T-cell (primary cell): ENCODE measurements at regions not wholly inside any gene's neighbourhood (a gene's known extent, or its start where the extent isn't known, plus 50 kb on each side); places are given as distances from the start of the nearest gene placed in this dataset.
A peak's percentile ranks its signal among the peaks of the same experiment; 100 is the strongest.

Source experiments
- ATAC-seq, 4 experiments: fragments of 200-7000 bp in 3 of 4; fragments of 150-1000 bp in 1 of 4; cut with Tn5 transposase; replicated peaks in 1 of 4; 1 replicate in 3 of 4; 2 replicates in 1 of 4; pipeline ENCODE4 v1.10.0; 2021; ENCODE audit warnings: moderate library complexity in 3 of 4, mild to moderate bottlenecking in 2 of 4, moderate number of reproducible peaks in 1 of 4
- CTCF ChIA-PET, 2 donors: fragments of 300-600 bp; sonication (Branson Sonifier 250); formaldehyde crosslinking; loops; one replicate each; lab custom pipeline; 2022; ENCODE audit warnings: antibody characterized with exemption in 2 of 2; lab: Charles Lee
- POLR2A ChIA-PET, 2 donors: fragments of 300-600 bp; sonication (Branson Sonifier 250); formaldehyde crosslinking; loops; one replicate each; lab custom pipeline; 2022; ENCODE audit warnings: antibody characterized with exemption in 2 of 2; lab: Charles Lee
- DNase-seq, 35 experiments: peaks; one replicate each; pipeline versions ENCODE4 v3.0.0 to v3.0.0-alpha.2; 2013 to 2023
- H3K27ac ChIP-seq: one replicate; pipeline ENCODE4 v1.5.1; 2013; ENCODE audit warnings: low read length
- H3K27me3 ChIP-seq, 2 experiments: replicated peaks in 1 of 2; 1 replicate in 1 of 2; 2 replicates in 1 of 2; pipeline versions ENCODE4 v1.6.1 to v1.7.0; 2013; ENCODE audit warnings: low read length in 1 of 2, mixed read lengths in 1 of 2; ENCODE audit not compliant: control insufficient read depth in 2 of 2, insufficient read depth in 2 of 2; ENCODE audit errors: extremely low read depth in 1 of 2
- H3K36me3 ChIP-seq, 2 donors: 1 replicate in 1 of 2; 2 replicates in 1 of 2; pipeline versions ENCODE4 v1.6.1 to v1.7.0; 2013; ENCODE audit warnings: low read length in 1 of 2; ENCODE audit not compliant: control insufficient read depth in 2 of 2, insufficient read depth in 1 of 2; ENCODE audit errors: extremely low read depth in 1 of 2
- H3K4me1 ChIP-seq, 2 experiments: 1 replicate in 1 of 2; 2 replicates in 1 of 2; pipeline versions ENCODE4 v1.6.1 to v1.7.0; 2013; ENCODE audit warnings: low read length in 2 of 2, mixed read lengths in 1 of 2; ENCODE audit not compliant: insufficient read depth in 2 of 2, control insufficient read depth in 1 of 2; ENCODE audit errors: extremely low read depth in 1 of 2
- H3K4me3 ChIP-seq, 2 donors: 1 replicate in 1 of 2; 2 replicates in 1 of 2; pipeline versions ENCODE4 v1.5.1 to v1.7.0; 2013; ENCODE audit warnings: mild to moderate bottlenecking in 2 of 2, low read length in 1 of 2, moderate library complexity in 1 of 2; ENCODE audit not compliant: control insufficient read depth in 1 of 2; ENCODE audit errors: extremely low read depth in 1 of 2
- H3K9me3 ChIP-seq: 2 replicates; pipeline ENCODE4 v1.7.0; 2013
- H3K27ac Mint-ChIP-seq, 2 donors: one replicate each; pipeline ENCODE4 v1.8.0; 2020 to 2021; ENCODE audit warnings: mild to moderate bottlenecking in 2 of 2, mixed read lengths in 2 of 2
- H3K27me3 Mint-ChIP-seq, 2 donors: one replicate each; pipeline ENCODE4 v1.8.0; 2021 to 2022; ENCODE audit warnings: mixed read lengths in 2 of 2
- H3K36me3 Mint-ChIP-seq: one replicate; pipeline ENCODE4 v1.8.0; 2021; ENCODE audit warnings: mixed read lengths
- H3K4me1 Mint-ChIP-seq, 3 donors: one replicate each; pipeline ENCODE4 v1.8.0; 2020 to 2022; ENCODE audit warnings: mixed read lengths in 3 of 3, mild to moderate bottlenecking in 1 of 3
- H3K4me3 Mint-ChIP-seq, 3 donors: one replicate each; pipeline ENCODE4 v1.8.0; 2020 to 2022; ENCODE audit warnings: mild to moderate bottlenecking in 3 of 3, mixed read lengths in 3 of 3, moderate library complexity in 3 of 3
- H3K9me3 Mint-ChIP-seq, 3 donors: one replicate each; pipeline ENCODE4 v1.8.0; 2020 to 2022; ENCODE audit warnings: mixed read lengths in 3 of 3
- WGBS: methylation state at CpG from one replicate; pipeline ENCODE4 v1.1.5; 2013; ENCODE audit warnings: missing lambda C conversion rate; ENCODE audit not compliant: insufficient coverage; 5-methylcytosine and 5-hydroxymethylcytosine counted together

GRCh38 chrX:42585842-42586621, 191.9 kb downstream of the PPP1R2C start:
- POLR2A ChIA-PET, result no interaction called here
- H3K36me3 Mint-ChIP-seq, result no peaks in the 10 kb centered on the region
- H3K4me1 Mint-ChIP-seq, result peaks cover 7 to 17% (median 8%) of the 10 kb centered on the region in 3 donors
- Histone ChIP-seq H3K9me3 (no peaks in the 10 kb centered on the region), H3K27ac (no peak overlapping the region), H3K4me3 (no peak overlapping the region), H3K36me3 (no peaks in the 10 kb centered on the region), H3K27me3 (no peaks in the 10 kb centered on the region), H3K4me1 (no peaks in the 10 kb centered on the region)
- no peak overlapping the region for H3K4me3 Mint-ChIP-seq
- CTCF ChIA-PET, result no interaction called here
- DNase-seq (peak in 1 of 35 experiments; percentile 5), ATAC-seq (peak in 2 of 4 experiments; percentile 40 to 57)
- peak overlapping the region in 1 of 2 donors; percentile 46 for H3K27ac Mint-ChIP-seq
- H3K9me3 Mint-ChIP-seq, result peaks cover 3 to 4% (median 4%) of the 10 kb centered on the region in 3 donors
- no CpG with 5 or more reads among the region's 2 CpGs for WGBS
- H3K27me3 Mint-ChIP-seq, result peaks cover 0 to 20% of the 10 kb centered on the region in 2 donors

GRCh38 chrX:42577936-42578470, 200.0 kb downstream of the PPP1R2C start:
- peak in 3 of 4 experiments; percentile 54 to 82 (median 61) for ATAC-seq
- no peaks in the 10 kb centered on the region for H3K36me3 Mint-ChIP-seq
- CTCF ChIA-PET, result no interaction called here
- H3K27me3 Mint-ChIP-seq, result peaks cover 0 to 9% of the 10 kb centered on the region in 2 donors
- POLR2A ChIA-PET, result no interaction called here
- peaks cover 0 to 3% (median 0%) of the 10 kb centered on the region in 3 donors for H3K9me3 Mint-ChIP-seq
- H3K27ac Mint-ChIP-seq, result peak overlapping the region; percentile 83 to 84
- Histone ChIP-seq H3K27me3 (no peaks in the 10 kb centered on the region), H3K9me3 (no peaks in the 10 kb centered on the region), H3K4me1 (peaks cover 0 to 6% of the 10 kb centered on the region in 2 experiments), H3K36me3 (no peaks in the 10 kb centered on the region), H3K27ac (no peak overlapping the region), H3K4me3 (no peak overlapping the region)
- H3K4me3 Mint-ChIP-seq, result no peak overlapping the region
- peaks cover 11 to 16% (median 12%) of the 10 kb centered on the region in 3 donors for H3K4me1 Mint-ChIP-seq
- DNase-seq, result peak in 1 of 35 experiments; percentile 12
- WGBS, result no CpG with 5 or more reads among the region's 3 CpGs

- Histone ChIP-seq H3K4me1 (no peaks in the 10 kb centered on the region), H3K27me3 (no peaks in the 10 kb centered on the region), H3K36me3 (no peaks in the 10 kb centered on the region), H3K27ac (no peak overlapping the region), H3K9me3 (no peaks in the 10 kb centered on the region), H3K4me3 (no peak overlapping the region)
- H3K27ac Mint-ChIP-seq, result no peak overlapping the region
- ATAC-seq, result no peak
- H3K4me3 Mint-ChIP-seq, result no peak overlapping the region
- no peaks in the 10 kb centered on the region for H3K36me3 Mint-ChIP-seq
- no peaks in the 10 kb centered on the region for H3K9me3 Mint-ChIP-seq
- H3K27me3 Mint-ChIP-seq, result peaks cover 0 to 24% of the 10 kb centered on the region in 2 donors
- no peak for DNase-seq
- WGBS, result no CpG with 5 or more reads among the region's 1 CpG
- H3K4me1 Mint-ChIP-seq, result peaks cover 0 to 11% (median 0%) of the 10 kb centered on the region in 3 donors
- POLR2A ChIA-PET, result no interaction called here
- CTCF ChIA-PET, result no interaction called here
Observed at GRCh38 chrX:42567268-42567667, 210.7 kb downstream of the PPP1R2C start.

GRCh38 chrX:42565739-42566138, 212.2 kb downstream of the PPP1R2C start:
- peaks cover 0 to 11% (median 0%) of the 10 kb centered on the region in 3 donors for H3K4me1 Mint-ChIP-seq
- Histone ChIP-seq H3K36me3 (no peaks in the 10 kb centered on the region), H3K4me3 (no peak overlapping the region), H3K27ac (no peak overlapping the region), H3K4me1 (no peaks in the 10 kb centered on the region), H3K9me3 (no peaks in the 10 kb centered on the region), H3K27me3 (no peaks in the 10 kb centered on the region)
- 0% methylated on average over 1 of the region's 2 CpGs for WGBS
- no peak for ATAC-seq
- H3K4me3 Mint-ChIP-seq, result no peak overlapping the region
- ChIA-PET CTCF (no interaction called here), POLR2A (no interaction called here)
- no peak overlapping the region for H3K27ac Mint-ChIP-seq
- no peak for DNase-seq
- peaks cover 0 to 15% of the 10 kb centered on the region in 2 donors for H3K27me3 Mint-ChIP-seq
- no peaks in the 10 kb centered on the region for H3K9me3 Mint-ChIP-seq
- H3K36me3 Mint-ChIP-seq, result no peaks in the 10 kb centered on the region

GRCh38 chrX:42546800-42547199, 231.2 kb downstream of the PPP1R2C start:
- Mint-ChIP-seq H3K4me1 (peaks cover 0 to 4% (median 0%) of the 10 kb centered on the region in 3 donors), H3K4me3 (no peak overlapping the region), H3K27me3 (peaks cover 0 to 12% of the 10 kb centered on the region in 2 donors), H3K36me3 (no peaks in the 10 kb centered on the region), H3K9me3 (no peaks in the 10 kb centered on the region), H3K27ac (no peak overlapping the region)
- Histone ChIP-seq H3K9me3 (no peaks in the 10 kb centered on the region), H3K27me3 (no peaks in the 10 kb centered on the region), H3K27ac (no peak overlapping the region), H3K4me3 (no peak overlapping the region), H3K4me1 (no peaks in the 10 kb centered on the region), H3K36me3 (no peaks in the 10 kb centered on the region)
- ATAC-seq, result no peak
- DNase-seq, result no peak
- CTCF ChIA-PET, result no interaction called here
- no CpG with 5 or more reads among the region's 1 CpG for WGBS
- POLR2A ChIA-PET, result no interaction called here

- H3K27me3 Mint-ChIP-seq, result peaks cover 0 to 13% of the 10 kb centered on the region in 2 donors
- H3K36me3 ChIP-seq, result no peaks in the 10 kb centered on the region
- no peaks in the 10 kb centered on the region for H3K4me1 ChIP-seq
- H3K4me3 Mint-ChIP-seq, result no peak overlapping the region
- WGBS, result 75% methylated on average over 1 of the region's 2 CpGs
- ChIA-PET POLR2A (no interaction called here), CTCF (no interaction called here)
- no peak overlapping the region for H3K4me3 ChIP-seq
- H3K9me3 ChIP-seq, result no peaks in the 10 kb centered on the region
- no peaks in the 10 kb centered on the region for H3K4me1 Mint-ChIP-seq
- no peak overlapping the region for H3K27ac Mint-ChIP-seq
- H3K27me3 ChIP-seq, result no peaks in the 10 kb centered on the region
- no peaks in the 10 kb centered on the region for H3K36me3 Mint-ChIP-seq
- no peak overlapping the region for H3K27ac ChIP-seq
- no peak for DNase-seq
- H3K9me3 Mint-ChIP-seq, result no peaks in the 10 kb centered on the region
- ATAC-seq, result no peak
Observed at GRCh38 chrX:42544883-42545282, 233.1 kb downstream of the PPP1R2C start.
